ENCODE measurements at regions not wholly inside any gene's neighbourhood (a gene's known extent, or its start where the extent isn't known, plus 50 kb on each side); places are given as distances from the start of the nearest gene placed in this dataset.

DNA sequence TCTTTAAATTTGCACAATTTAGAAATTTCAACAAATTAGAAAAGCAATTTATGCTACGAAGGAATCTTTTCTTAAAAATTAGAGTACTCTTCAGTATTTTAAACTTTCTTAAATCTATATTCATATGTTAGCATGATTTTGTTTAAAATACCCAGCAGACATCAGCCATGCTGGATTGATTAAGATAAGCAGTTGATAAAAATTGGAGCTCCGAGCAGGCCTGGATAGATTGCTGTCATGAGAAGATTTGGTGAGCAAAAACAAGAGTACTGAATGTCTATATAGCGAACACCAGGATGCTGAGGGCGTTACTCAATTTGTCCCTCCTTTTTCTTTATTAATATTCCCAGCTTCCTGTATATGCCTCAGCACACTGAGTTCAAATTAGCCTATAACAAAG, 108.4 kb upstream of the SLC35B3 start:
- DNase-seq: no peak

DNA sequence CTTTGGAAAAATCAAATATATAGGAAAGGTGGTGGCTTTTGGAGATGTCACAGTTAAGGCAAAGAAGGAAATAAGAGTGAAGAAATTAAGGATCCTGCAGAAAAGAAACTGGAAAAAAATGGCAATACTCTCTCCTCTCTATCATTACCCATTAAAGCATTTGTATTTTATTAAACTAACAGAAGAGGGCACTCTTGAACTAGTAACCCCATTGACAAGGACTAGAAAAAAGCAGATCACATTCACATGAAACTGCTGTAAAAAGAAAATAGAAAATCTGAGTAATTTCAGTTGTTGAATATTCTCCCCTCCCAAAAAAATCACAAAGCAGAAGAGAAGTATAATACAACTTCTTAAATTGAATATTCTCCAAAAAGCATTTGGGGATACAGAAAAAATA, 104.1 kb upstream of the SLC35B3 start:
- DNase-seq: no peak

GRCh38 chr6:8536122-8536521, 100.8 kb upstream of the SLC35B3 start:
- DNase-seq: no peak

GRCh38 chr6:8535519-8535918, 100.2 kb upstream of the SLC35B3 start:
- no peak for DNase-seq

GRCh38 chr6:8530785-8531435, 95.6 kb upstream of the SLC35B3 start:
- no peak for DNase-seq

DNA sequence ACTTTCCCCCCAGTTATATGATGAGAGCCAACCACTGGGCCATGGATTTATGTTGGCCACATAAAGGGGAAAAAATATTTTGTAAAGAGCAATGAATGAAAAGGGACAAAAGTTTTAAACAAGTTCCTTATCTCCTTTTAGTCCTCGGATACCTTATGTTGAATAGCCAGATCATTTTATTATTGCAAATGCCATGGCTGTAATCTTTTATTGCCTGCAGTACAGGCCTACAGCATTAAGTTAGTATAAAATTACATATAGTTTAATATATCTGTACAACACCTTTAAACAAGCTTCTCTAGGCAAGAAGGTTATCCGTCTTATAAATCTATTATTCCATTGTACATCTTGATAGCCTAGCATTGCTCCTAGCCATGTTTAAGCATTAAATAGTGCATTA, 93.9 kb upstream of the SLC35B3 start:
- DNase-seq: no peak

- DNase-seq: no peak
Measured at GRCh38 chr6:8527818-8528217, 92.5 kb upstream of the SLC35B3 start.

- DNase-seq: no peak
Measured at GRCh38 chr6:8526624-8527023, 91.3 kb upstream of the SLC35B3 start.

DNA sequence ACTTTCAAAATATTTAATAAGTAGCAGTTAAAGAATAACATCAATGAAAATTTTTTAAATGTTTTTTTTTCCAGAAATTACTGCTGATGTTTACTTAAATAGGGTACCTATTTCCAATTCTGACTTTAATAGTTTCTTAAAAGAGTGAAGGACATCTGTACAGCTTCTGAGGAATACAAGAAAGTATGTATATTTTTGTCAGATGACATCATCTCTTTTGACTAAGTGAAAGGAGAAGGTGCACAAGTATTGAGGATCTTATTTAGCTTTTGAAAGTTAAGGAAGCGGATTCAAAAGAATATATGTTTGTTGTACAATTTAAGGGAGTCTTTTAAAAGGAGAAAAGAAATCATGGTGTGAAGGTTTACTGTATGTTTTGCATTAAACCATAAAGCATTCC, 90.0 kb upstream of the SLC35B3 start:
- DNase-seq: no peak

GRCh38 chr6:8513174-8513573, 77.8 kb upstream of the SLC35B3 start:
- DNase-seq: no peak

DNA sequence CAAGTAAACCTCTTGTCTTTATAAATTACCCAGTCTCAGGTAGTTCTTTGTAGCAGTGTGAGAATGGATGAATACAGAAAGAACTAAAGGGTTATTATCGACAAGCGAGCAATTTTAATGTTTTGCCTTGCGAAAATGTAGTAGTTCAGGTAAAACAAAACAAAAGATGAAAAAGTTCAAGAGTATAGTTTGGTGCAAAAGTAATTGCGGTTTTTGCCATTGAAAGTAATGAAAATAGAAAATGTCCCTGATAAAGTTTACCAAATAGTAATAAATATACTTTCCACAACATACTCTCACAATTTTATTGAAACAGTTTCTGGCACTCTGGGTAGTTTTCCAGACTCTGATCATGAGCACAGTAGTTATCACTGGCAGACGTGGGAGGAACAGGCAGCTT, 71.9 kb upstream of the SLC35B3 start:
- no peak for DNase-seq

DNA sequence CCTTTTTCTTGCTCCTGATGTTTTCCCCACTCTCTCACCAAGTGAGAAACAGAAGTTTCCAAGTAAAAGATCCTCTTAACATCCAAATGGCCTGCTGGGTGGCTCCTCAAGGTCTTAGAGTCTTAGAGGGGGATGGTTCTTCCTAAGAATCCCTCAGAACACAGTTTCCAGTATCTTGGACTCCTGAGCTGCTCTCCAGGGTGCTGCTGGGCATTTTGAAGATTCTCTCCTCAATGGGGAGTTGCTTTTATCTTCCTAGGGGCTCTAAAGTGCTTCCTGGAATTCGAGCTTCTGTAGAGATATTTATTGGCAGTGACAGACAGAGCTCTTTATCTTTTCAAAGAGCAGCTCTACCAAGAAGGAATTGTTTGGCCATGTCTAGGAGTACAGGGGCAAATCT, 70.8 kb upstream of the SLC35B3 start:
- no peak for DNase-seq

- no peak for DNase-seq
Measured at GRCh38 chr6:8499540-8499939, 64.2 kb upstream of the SLC35B3 start.

DNA sequence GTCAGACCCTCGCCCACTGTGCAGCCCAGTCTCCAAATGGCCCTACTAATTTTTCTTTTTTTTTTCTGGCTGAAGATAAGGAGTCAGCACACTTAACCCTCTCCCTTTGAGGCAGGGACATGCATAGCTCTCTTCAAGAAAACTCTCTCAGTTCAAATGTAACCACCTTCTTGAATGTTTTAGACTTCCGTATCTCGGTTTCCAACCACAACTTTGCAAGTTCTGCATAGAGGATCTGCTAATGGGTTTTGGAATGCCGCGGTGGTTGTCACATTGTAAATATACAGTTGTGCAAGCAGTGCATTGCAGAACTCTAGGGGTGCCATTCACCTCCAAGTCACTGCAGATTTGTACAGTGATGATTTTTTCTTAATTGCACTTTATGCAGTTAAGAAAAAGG, 59.4 kb upstream of the SLC35B3 start:
- no peak for DNase-seq

GRCh38 chr6:8492536-8493133, 57.3 kb upstream of the SLC35B3 start:
- no peak for DNase-seq
